ENCODE measurements at regions not wholly inside any gene's neighbourhood (a gene's known extent, or its start where the extent isn't known, plus 50 kb on each side); places are given as distances from the start of the nearest gene placed in this dataset.

GRCh38 chr5:89273289-89273688 lies 390.3 kb upstream of the MEF2C start:
- Histone ChIP-seq H3K36me3 (ENCODE audit: control insufficient read depth, insufficient read depth, low read length) (no peaks in the 10 kb centered on the region), H3K27ac (ENCODE audit: low read depth, low read length) (no peak overlapping the region), H3K4me1 (ENCODE audit: control insufficient read depth, insufficient read depth, low read length) (no peaks in the 10 kb centered on the region), H3K4me3 (ENCODE audit: low read depth, low read length) (no peak overlapping the region), H3K9me3 (ENCODE audit: control insufficient read depth, insufficient read depth, low read length) (no peaks in the 10 kb centered on the region), H3K27me3 (ENCODE audit: control insufficient read depth, insufficient read depth, low read length) (no peaks in the 10 kb centered on the region)
- 86% methylated on average over 6 of the region's 7 CpGs for WGBS (ENCODE audit: insufficient coverage)
- DNase-seq (ENCODE audit: low read depth in 4 of 6, low spot score in 6 of 6) = no peak

DNA sequence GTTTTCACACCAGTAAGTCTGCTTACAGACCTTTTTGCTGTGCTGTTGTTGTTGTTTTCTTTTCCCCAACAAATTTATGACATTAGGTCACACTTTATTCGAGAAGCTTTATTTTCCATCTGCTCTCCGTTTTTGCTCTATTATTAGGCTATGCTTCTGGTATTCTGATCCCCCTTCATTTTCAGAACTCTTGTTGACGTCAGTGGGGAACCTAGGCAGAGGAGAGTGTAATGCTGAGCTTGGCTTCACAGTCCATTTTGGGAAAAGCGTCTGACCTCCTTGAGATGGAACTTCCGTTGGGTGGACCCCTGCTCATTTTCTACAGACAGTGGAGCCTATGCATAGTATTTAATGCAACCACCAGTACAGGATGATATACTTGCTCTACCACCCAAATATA lies 387.9 kb upstream of the MEF2C start:
- Histone ChIP-seq H3K4me1 (ENCODE audit: control insufficient read depth, insufficient read depth, low read length) (no peaks in the 10 kb centered on the region), H3K4me3 (ENCODE audit: low read depth, low read length) (no peak overlapping the region), H3K9me3 (ENCODE audit: control insufficient read depth, insufficient read depth, low read length) (no peaks in the 10 kb centered on the region), H3K36me3 (ENCODE audit: control insufficient read depth, insufficient read depth, low read length) (no peaks in the 10 kb centered on the region), H3K27me3 (ENCODE audit: control insufficient read depth, insufficient read depth, low read length) (no peaks in the 10 kb centered on the region), H3K27ac (ENCODE audit: low read depth, low read length) (no peak overlapping the region)
- DNase-seq (ENCODE audit: low read depth in 4 of 6, low spot score in 6 of 6) = no peak
- 71% methylated on average over 1 of the region's 5 CpGs for WGBS (ENCODE audit: insufficient coverage)

GRCh38 chr5:89269721-89270120 lies 386.7 kb upstream of the MEF2C start:
- Histone ChIP-seq H3K27ac (ENCODE audit: low read depth, low read length) (no peak overlapping the region), H3K36me3 (ENCODE audit: control insufficient read depth, insufficient read depth, low read length) (no peaks in the 10 kb centered on the region), H3K27me3 (ENCODE audit: control insufficient read depth, insufficient read depth, low read length) (no peaks in the 10 kb centered on the region), H3K9me3 (ENCODE audit: control insufficient read depth, insufficient read depth, low read length) (no peaks in the 10 kb centered on the region), H3K4me3 (ENCODE audit: low read depth, low read length) (no peak overlapping the region), H3K4me1 (ENCODE audit: control insufficient read depth, insufficient read depth, low read length) (no peaks in the 10 kb centered on the region)
- WGBS (ENCODE audit: insufficient coverage) = 97% methylated on average over 5 of the region's 6 CpGs
- DNase-seq (ENCODE audit: low read depth in 4 of 6, low spot score in 6 of 6) = no peak

GRCh38 chr5:89268460-89268859 lies 385.5 kb upstream of the MEF2C start:
- H3K9me3 ChIP-seq (ENCODE audit: control insufficient read depth, insufficient read depth, low read length) = no peaks in the 10 kb centered on the region
- no peak overlapping the region for H3K27ac ChIP-seq (ENCODE audit: low read depth, low read length)
- DNase-seq (ENCODE audit: low read depth in 4 of 6, low spot score in 6 of 6) = peak in 1 of 6 donors; percentile 55
- no peak overlapping the region for H3K4me3 ChIP-seq (ENCODE audit: low read depth, low read length)
- H3K27me3 ChIP-seq (ENCODE audit: control insufficient read depth, insufficient read depth, low read length) = no peaks in the 10 kb centered on the region
- WGBS (ENCODE audit: insufficient coverage) = no CpG with 5 or more reads among the region's 4 CpGs
- no peaks in the 10 kb centered on the region for H3K4me1 ChIP-seq (ENCODE audit: control insufficient read depth, insufficient read depth, low read length)
- no peaks in the 10 kb centered on the region for H3K36me3 ChIP-seq (ENCODE audit: control insufficient read depth, insufficient read depth, low read length)

DNA sequence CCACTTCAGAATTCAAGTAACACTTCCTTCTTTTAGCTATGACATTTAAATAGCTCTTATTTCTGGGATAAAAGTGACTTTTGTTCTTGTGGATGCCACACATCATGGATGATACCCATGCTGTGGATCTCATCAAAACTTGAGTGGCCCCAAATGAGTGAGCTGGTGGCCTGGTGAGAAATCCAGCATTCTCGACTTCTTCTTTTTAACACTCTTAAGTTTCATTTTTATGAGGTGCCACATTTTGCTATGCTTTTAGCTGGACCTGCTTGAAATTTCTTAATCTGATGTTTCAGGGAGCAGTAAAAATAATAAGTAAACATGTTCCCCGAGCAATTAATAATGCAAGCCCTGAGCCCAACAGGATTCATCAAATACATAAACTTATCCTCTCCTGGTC lies 384.8 kb upstream of the MEF2C start:
- H3K27me3 ChIP-seq (ENCODE audit: control insufficient read depth, insufficient read depth, low read length) = no peaks in the 10 kb centered on the region
- no peak for DNase-seq (ENCODE audit: low read depth in 4 of 6, low spot score in 6 of 6)
- no peaks in the 10 kb centered on the region for H3K4me1 ChIP-seq (ENCODE audit: control insufficient read depth, insufficient read depth, low read length)
- H3K9me3 ChIP-seq (ENCODE audit: control insufficient read depth, insufficient read depth, low read length) = no peaks in the 10 kb centered on the region
- H3K4me3 ChIP-seq (ENCODE audit: low read depth, low read length) = no peak overlapping the region
- no peaks in the 10 kb centered on the region for H3K36me3 ChIP-seq (ENCODE audit: control insufficient read depth, insufficient read depth, low read length)
- no CpG with 5 or more reads among the region's 2 CpGs for WGBS (ENCODE audit: insufficient coverage)
- H3K27ac ChIP-seq (ENCODE audit: low read depth, low read length) = no peak overlapping the region

DNA sequence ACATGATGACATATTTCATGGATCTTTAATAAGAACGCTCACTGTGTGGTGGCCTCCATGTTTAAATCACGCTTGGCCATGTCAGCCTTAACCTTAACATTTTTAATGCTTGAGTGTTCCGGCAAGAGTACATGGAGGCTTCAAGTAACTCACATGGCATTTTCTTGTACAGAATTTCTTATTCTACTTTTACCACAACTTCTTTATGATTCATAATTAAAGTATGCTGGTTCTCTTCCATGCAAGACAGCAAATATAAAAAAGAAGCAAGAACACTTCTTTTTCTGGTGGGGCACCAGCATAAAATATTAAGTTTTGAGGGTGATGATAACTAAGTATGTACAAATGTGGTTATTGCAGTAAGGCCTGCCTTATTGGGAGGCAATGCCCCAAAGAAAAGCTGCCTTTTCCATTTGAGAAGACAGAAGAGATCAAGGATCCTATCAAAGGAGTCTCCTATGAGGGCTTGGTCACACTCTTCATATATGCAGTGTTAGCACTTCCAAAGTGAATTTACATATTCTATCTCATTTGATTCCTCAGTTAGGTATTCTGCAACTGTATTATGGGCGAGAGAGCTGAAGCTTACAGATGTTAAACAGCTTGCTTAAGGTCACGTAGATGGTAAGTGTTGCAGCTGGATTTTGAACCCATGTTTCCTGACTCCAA lies 382.7 kb upstream of the MEF2C start:
- Histone ChIP-seq H3K27ac (ENCODE audit: low read depth, low read length) (no peak overlapping the region), H3K4me1 (ENCODE audit: control insufficient read depth, insufficient read depth, low read length) (no peaks in the 10 kb centered on the region), H3K27me3 (ENCODE audit: control insufficient read depth, insufficient read depth, low read length) (no peaks in the 10 kb centered on the region), H3K36me3 (ENCODE audit: control insufficient read depth, insufficient read depth, low read length) (no peaks in the 10 kb centered on the region), H3K4me3 (ENCODE audit: low read depth, low read length) (no peak overlapping the region), H3K9me3 (ENCODE audit: control insufficient read depth, insufficient read depth, low read length) (no peaks in the 10 kb centered on the region)
- DNase-seq (ENCODE audit: low read depth in 4 of 6, low spot score in 6 of 6) = no peak
- WGBS (ENCODE audit: insufficient coverage) = 100% methylated on average over 1 of the region's 5 CpGs

GRCh38 chr5:89263846-89264245 lies 380.9 kb upstream of the MEF2C start:
- WGBS (ENCODE audit: insufficient coverage) = no CpG with 5 or more reads among the region's 1 CpG
- Histone ChIP-seq H3K9me3 (ENCODE audit: control insufficient read depth, insufficient read depth, low read length) (no peaks in the 10 kb centered on the region), H3K4me3 (ENCODE audit: low read depth, low read length) (no peak overlapping the region), H3K36me3 (ENCODE audit: control insufficient read depth, insufficient read depth, low read length) (no peaks in the 10 kb centered on the region), H3K4me1 (ENCODE audit: control insufficient read depth, insufficient read depth, low read length) (no peaks in the 10 kb centered on the region), H3K27ac (ENCODE audit: low read depth, low read length) (no peak overlapping the region), H3K27me3 (ENCODE audit: control insufficient read depth, insufficient read depth, low read length) (no peaks in the 10 kb centered on the region)
- no peak for DNase-seq (ENCODE audit: low read depth in 4 of 6, low spot score in 6 of 6)

GRCh38 chr5:89262030-89262429 lies 379.0 kb upstream of the MEF2C start:
- no peak overlapping the region for H3K4me3 ChIP-seq (ENCODE audit: low read depth, low read length)
- DNase-seq (ENCODE audit: low read depth in 4 of 6, low spot score in 6 of 6) = no peak
- 94% methylated on average over 2 of the region's 4 CpGs for WGBS (ENCODE audit: insufficient coverage)
- no peaks in the 10 kb centered on the region for H3K36me3 ChIP-seq (ENCODE audit: control insufficient read depth, insufficient read depth, low read length)
- no peak overlapping the region for H3K27ac ChIP-seq (ENCODE audit: low read depth, low read length)
- no peaks in the 10 kb centered on the region for H3K9me3 ChIP-seq (ENCODE audit: control insufficient read depth, insufficient read depth, low read length)
- no peaks in the 10 kb centered on the region for H3K4me1 ChIP-seq (ENCODE audit: control insufficient read depth, insufficient read depth, low read length)
- no peaks in the 10 kb centered on the region for H3K27me3 ChIP-seq (ENCODE audit: control insufficient read depth, insufficient read depth, low read length)

- H3K27ac ChIP-seq (ENCODE audit: low read depth, low read length) = no peak overlapping the region
- no CpG with 5 or more reads among the region's 3 CpGs for WGBS (ENCODE audit: insufficient coverage)
- no peaks in the 10 kb centered on the region for H3K4me1 ChIP-seq (ENCODE audit: control insufficient read depth, insufficient read depth, low read length)
- no peaks in the 10 kb centered on the region for H3K36me3 ChIP-seq (ENCODE audit: control insufficient read depth, insufficient read depth, low read length)
- H3K27me3 ChIP-seq (ENCODE audit: control insufficient read depth, insufficient read depth, low read length) = no peaks in the 10 kb centered on the region
- no peak for DNase-seq (ENCODE audit: low read depth in 4 of 6, low spot score in 6 of 6)
- no peaks in the 10 kb centered on the region for H3K9me3 ChIP-seq (ENCODE audit: control insufficient read depth, insufficient read depth, low read length)
- H3K4me3 ChIP-seq (ENCODE audit: low read depth, low read length) = no peak overlapping the region
Observed at GRCh38 chr5:89260254-89260653, 377.3 kb upstream of the MEF2C start.

DNA sequence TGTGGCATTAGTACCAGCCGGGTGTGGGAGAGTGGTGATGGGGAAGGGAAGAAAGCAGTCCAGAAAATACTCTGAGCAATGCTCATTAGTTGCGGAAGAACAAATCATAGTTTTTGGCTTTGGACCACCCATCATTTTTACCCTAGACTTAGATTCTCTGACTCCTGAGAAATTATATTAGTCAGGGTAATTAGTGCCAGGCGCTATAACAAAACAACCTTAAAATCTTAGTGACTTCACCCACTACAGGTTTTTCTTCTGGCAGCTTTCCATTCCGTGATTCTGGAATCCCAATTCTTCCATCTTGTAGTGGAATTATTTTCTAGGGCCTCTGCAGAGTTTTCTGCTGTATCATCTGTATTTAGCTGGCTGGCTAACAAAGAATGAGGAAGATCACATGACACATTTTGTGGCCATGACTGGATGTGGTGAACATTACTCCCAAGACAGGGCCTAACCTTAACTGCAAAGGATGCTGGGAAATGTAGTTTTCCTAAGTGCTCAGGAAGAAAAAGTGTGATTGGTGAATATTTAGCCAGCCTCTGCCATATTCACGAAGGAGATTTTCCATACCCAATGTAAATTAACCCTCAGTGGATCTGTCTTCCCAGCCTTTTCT lies 373.0 kb upstream of the MEF2C start:
- H3K27ac ChIP-seq (ENCODE audit: low read depth, low read length) = no peak overlapping the region
- peak in 1 of 6 donors; percentile 50 for DNase-seq (ENCODE audit: low read depth in 4 of 6, low spot score in 6 of 6)
- WGBS (ENCODE audit: insufficient coverage) = no CpG with 5 or more reads among the region's 5 CpGs
- H3K36me3 ChIP-seq (ENCODE audit: control insufficient read depth, insufficient read depth, low read length) = no peaks in the 10 kb centered on the region
- no peaks in the 10 kb centered on the region for H3K9me3 ChIP-seq (ENCODE audit: control insufficient read depth, insufficient read depth, low read length)
- no peak overlapping the region for H3K4me3 ChIP-seq (ENCODE audit: low read depth, low read length)
- H3K27me3 ChIP-seq (ENCODE audit: control insufficient read depth, insufficient read depth, low read length) = no peaks in the 10 kb centered on the region
- H3K4me1 ChIP-seq (ENCODE audit: control insufficient read depth, insufficient read depth, low read length) = no peaks in the 10 kb centered on the region
